GM21786 (cell line): ENCODE measurements at regions not wholly inside any gene's neighbourhood (a gene's known extent, or its start where the extent isn't known, plus 50 kb on each side); places are given as distances from the start of the nearest gene placed in this dataset.
"Not testable (repeated sequence)": the region's sequence is repeated elsewhere in the genome, so short reads cannot be mapped to it uniquely, and the experiment has no call there.

ENCODE experiments used
- ATAC-seq: cut with Tn5 transposase; IDR thresholded peaks from one replicate; pipeline ENCODE4 v1.9.1; 2021; ENCODE audit not compliant: unreplicated experiment

- no peak for ATAC-seq
These were observed 180.5 kb upstream of the SFSWAP start for GRCh38 chr12:131530422-131530821.

GRCh38 chr12:131533139-131533538, 177.8 kb upstream of the SFSWAP start:
- ATAC-seq: no peak

- ATAC-seq: no peak
These were observed 175.1 kb upstream of the SFSWAP start for GRCh38 chr12:131535779-131536178.

GRCh38 chr12:131536337-131536736, 174.6 kb upstream of the SFSWAP start:
- ATAC-seq: no peak

- no peak for ATAC-seq
These were observed 174.1 kb upstream of the SFSWAP start for GRCh38 chr12:131536766-131537165.

- no peak for ATAC-seq
These were observed 173.5 kb upstream of the SFSWAP start for GRCh38 chr12:131537267-131537958.

- ATAC-seq: no peak
These were observed 171.5 kb upstream of the SFSWAP start for GRCh38 chr12:131539381-131539780.

- no peak for ATAC-seq
These were observed 170.7 kb upstream of the SFSWAP start for GRCh38 chr12:131540138-131540623.

- ATAC-seq: not testable (repeated sequence)
These were observed 169.4 kb upstream of the SFSWAP start for GRCh38 chr12:131541512-131541911.

- no peak for ATAC-seq
These were observed 168.5 kb upstream of the SFSWAP start for GRCh38 chr12:131542351-131542750.

GRCh38 chr12:131543040-131543439, 167.8 kb upstream of the SFSWAP start:
- no peak for ATAC-seq

GRCh38 chr12:131547555-131547954, 163.3 kb upstream of the SFSWAP start:
- ATAC-seq: no peak

- ATAC-seq: no peak
These were observed 160.8 kb upstream of the SFSWAP start for GRCh38 chr12:131550121-131550520.

GRCh38 chr12:131551675-131552491, 159.0 kb upstream of the SFSWAP start:
- no peak for ATAC-seq

- ATAC-seq: no peak
These were observed 158.4 kb upstream of the SFSWAP start for GRCh38 chr12:131552492-131552863.

- no peak for ATAC-seq
These were observed 157.7 kb upstream of the SFSWAP start for GRCh38 chr12:131553096-131553777.

- no peak for ATAC-seq
These were observed 155.6 kb upstream of the SFSWAP start for GRCh38 chr12:131555197-131555846.

- ATAC-seq: no peak
These were observed 155.0 kb upstream of the SFSWAP start for GRCh38 chr12:131555866-131556265.

- no peak for ATAC-seq
These were observed 153.7 kb upstream of the SFSWAP start for GRCh38 chr12:131557078-131557709.
